Thyroid gland (tissue), 4 donors: ENCODE measurements at regions not wholly inside any gene's neighbourhood (a gene's known extent, or its start where the extent isn't known, plus 50 kb on each side); places are given as distances from the start of the nearest gene placed in this dataset. TPM values are rescaled to one million over a fixed set of nuclear protein-coding genes. Genes with fewer than 3 reads are reported as not detected.
"Not testable (repeated sequence)": the region's sequence is repeated elsewhere in the genome, so short reads cannot be mapped to it uniquely, and the experiment has no call there.

Source experiments
- DNase-seq, 2 donors: peaks; one replicate each; pipeline ENCODE4 v3.0.0-alpha.2; 2019
- H3K27ac ChIP-seq, 3 donors: fragments of 200-600 bp; sonication (generic); 1 replicate in 2 of 3; 2 replicates in 1 of 3; pipeline ENCODE4 v1.5.1; 2016 to 2019; ENCODE audit warnings: mild to moderate bottlenecking in 1 of 3, moderate library complexity in 1 of 3
- H3K27me3 ChIP-seq: fragments of 200-600 bp; sonication (generic); one replicate; pipeline ENCODE4 v1.5.1; 2019
- H3K36me3 ChIP-seq, 2 donors: fragments of 200-600 bp; sonication (generic); one replicate each; pipeline ENCODE4 v1.5.1; 2016 to 2019
- H3K4me1 ChIP-seq, 2 donors: fragments of 200-600 bp; sonication (generic); one replicate each; pipeline ENCODE4 v1.5.1; 2017 to 2019
- H3K4me3 ChIP-seq, 3 donors: fragments of 200-600 bp; sonication (generic); replicated peaks in 1 of 3; 1 replicate in 2 of 3; 2 replicates in 1 of 3; pipeline ENCODE4 v1.5.1; 2016; ENCODE audit warnings: mild to moderate bottlenecking in 1 of 3
- H3K9me3 ChIP-seq: fragments of 200-600 bp; sonication (generic); one replicate; pipeline ENCODE4 v1.5.1; 2017
- CTCF ChIP-seq, 6 experiments: fragments of 200-600 bp in 3 of 6; fragments of 450-650 bp in 3 of 6; sonication (generic) in 3 of 6; IDR thresholded peaks; one replicate each; pipeline ENCODE4 v1.5.1; 2016 to 2019; ENCODE audit warnings: antibody characterized with exemption in 6 of 6, mild to moderate bottlenecking in 2 of 6, inconsistent platforms in 1 of 6, moderate library complexity in 1 of 6
- POLR2A ChIP-seq, 2 donors: fragments of 450-650 bp; IDR thresholded peaks; one replicate each; pipeline ENCODE4 v1.6.1; 2017; ENCODE audit warnings: antibody characterized with exemption in 2 of 2, mild to moderate bottlenecking in 2 of 2, moderate library complexity in 1 of 2
- WGBS, 2 donors: methylation state at CpG; one replicate each; pipeline ENCODE4 v1.1.5; 2017; 5-methylcytosine and 5-hydroxymethylcytosine counted together
- intact Hi-C: fragments of 100-400 bp; cut with DNase I; formaldehyde crosslinking; loops from one replicate; pipeline ENCODE4 v1.15.1; 2023
- small RNA-seq: library from RNA; depleted of rRNA; stranded (forward); fragments of <200 nt; gene quantifications from one replicate; pipeline ENCODE3, GENCODE V24; 2016

- Histone ChIP-seq H3K4me1 (peaks cover 0 to 5% of the 10 kb centered on the region in 2 donors), H3K36me3 (no peaks in the 10 kb centered on the region), H3K27ac (peak overlapping the region in 1 of 3 donors; percentile 44), H3K4me3 (no peak overlapping the region), H3K27me3 (no peaks in the 10 kb centered on the region), H3K9me3 (no peaks in the 10 kb centered on the region)
- DNase-seq, result peak; percentile 26 to 34
- WGBS, 2 donors, result 45 to 54% methylated on average over 5 of the region's 5 CpGs
- TF ChIP-seq CTCF (IDR thresholded peaks at IDR 0.05) (no peak), POLR2A (IDR thresholded peaks at IDR 0.05) (no peak)
- intact Hi-C loops, result no loop called here
These were observed 73.1 kb upstream of the TERB2 start for GRCh38 chr15:44883199-44883877.

GRCh38 chr15:44898890-44899651 lies 57.4 kb upstream of the TERB2 start:
- H3K9me3 ChIP-seq, H3K4me1 ChIP-seq, H3K27ac ChIP-seq, H3K36me3 ChIP-seq, DNase-seq, H3K27me3 ChIP-seq, intact Hi-C loops, H3K4me3 ChIP-seq: not testable (repeated sequence)
- 85 to 97% methylated on average over 2 to 4 of the region's 4 CpGs for WGBS, 2 donors

GRCh38 chr15:44899775-44900174 lies 56.7 kb upstream of the TERB2 start:
- H3K9me3 ChIP-seq, H3K4me1 ChIP-seq, H3K4me3 ChIP-seq, H3K27me3 ChIP-seq, intact Hi-C loops, DNase-seq, H3K27ac ChIP-seq, H3K36me3 ChIP-seq: not testable (repeated sequence)
- 80% methylated on average over 2 of the region's 2 CpGs; no CpG with 5 or more reads in 1 of the 2 donors for whole genome bisulfite sequencing, 2 donors

- WGBS, 2 donors, result 71 to 75% methylated on average over 2 of the region's 2 CpGs
- DNase-seq, H3K36me3 ChIP-seq, H3K9me3 ChIP-seq, intact Hi-C loops, H3K4me1 ChIP-seq, H3K27me3 ChIP-seq, H3K4me3 ChIP-seq, H3K27ac ChIP-seq: not testable (repeated sequence)
These were observed 55.7 kb upstream of the TERB2 start for GRCh38 chr15:44900796-44901195.

- H3K4me3 ChIP-seq, H3K27me3 ChIP-seq, intact Hi-C loops, H3K27ac ChIP-seq, H3K36me3 ChIP-seq, DNase-seq, H3K9me3 ChIP-seq, H3K4me1 ChIP-seq: not testable (repeated sequence)
- 50 to 53% methylated on average over 1 of the region's 1 CpG for WGBS, 2 donors
These were observed 53.2 kb upstream of the TERB2 start for GRCh38 chr15:44903281-44903680.

- H3K36me3 ChIP-seq, H3K4me3 ChIP-seq, H3K4me1 ChIP-seq, H3K9me3 ChIP-seq, intact Hi-C loops, H3K27ac ChIP-seq, H3K27me3 ChIP-seq: not testable (repeated sequence)
- 58 to 61% methylated on average over 6 of the region's 6 CpGs for WGBS, 2 donors
- peak; percentile 20 to 31 for DNase-seq
These were observed 51.7 kb upstream of the TERB2 start for GRCh38 chr15:44904651-44905340.

Small RNA genes lying in the stretch of these regions (small RNA-seq; reads per million reads assigned to genes)
- gene RF00019 (not detected), gene RNU1-119P (not detected)
